Activated T-cell treated with anti-CD3 and anti-CD28 coated beads, Interleukin-2, amount 50 U/mL, for 72 hours (primary cell): ENCODE measurements at regions not wholly inside any gene's neighbourhood (a gene's known extent, or its start where the extent isn't known, plus 50 kb on each side); places are given as distances from the start of the nearest gene placed in this dataset.
"Not testable (repeated sequence)": the region's sequence is repeated elsewhere in the genome, so short reads cannot be mapped to it uniquely, and the experiment has no call there.

Source experiments
- ATAC-seq, 2 donors: fragments of 150-1000 bp; cut with Tn5 transposase; replicated peaks in 1 of 2; 2 replicates each; pipeline ENCODE4 v1.10.0; 2021; ENCODE audit warnings: moderate library complexity in 2 of 2, mild to moderate bottlenecking in 1 of 2
- DNase-seq, 2 donors: peaks; one replicate each; pipeline ENCODE4 v3.0.0; 2021 to 2022; ENCODE audit warnings: mixed read lengths in 1 of 2
- H3K27ac Mint-ChIP-seq: one replicate; pipeline ENCODE4 v1.8.0; 2022; ENCODE audit warnings: mild to moderate bottlenecking, moderate library complexity, mixed read lengths
- H3K27me3 Mint-ChIP-seq: one replicate; pipeline ENCODE4 v1.8.0; 2022; ENCODE audit warnings: low read depth, mixed read lengths
- H3K36me3 Mint-ChIP-seq, 2 donors: one replicate each; pipeline ENCODE4 v1.8.0; 2022; ENCODE audit warnings: mixed read lengths in 2 of 2, mild to moderate bottlenecking in 1 of 2; ENCODE audit not compliant: insufficient read depth in 2 of 2
- H3K4me1 Mint-ChIP-seq: one replicate; pipeline ENCODE4 v1.8.0; 2022; ENCODE audit warnings: low read depth, mixed read lengths
- H3K4me3 Mint-ChIP-seq, 2 donors: one replicate each; pipeline ENCODE4 v1.8.0; 2022; ENCODE audit warnings: mild to moderate bottlenecking in 2 of 2, mixed read lengths in 2 of 2, moderate library complexity in 2 of 2
- H3K9me3 Mint-ChIP-seq, 2 donors: one replicate each; pipeline ENCODE4 v1.8.0; 2022; ENCODE audit warnings: mixed read lengths in 2 of 2

- no peak overlapping the region for H3K27ac Mint-ChIP-seq
- H3K4me1 Mint-ChIP-seq = no peaks in the 10 kb centered on the region
- no peaks in the 10 kb centered on the region for H3K9me3 Mint-ChIP-seq
- no peaks in the 10 kb centered on the region for H3K36me3 Mint-ChIP-seq
- ATAC-seq (no peak), DNase-seq (no peak)
- no peaks in the 10 kb centered on the region for H3K27me3 Mint-ChIP-seq
- H3K4me3 Mint-ChIP-seq = no peak overlapping the region
These were observed 74.7 kb upstream of the CITED2 start for GRCh38 chr6:139448998-139449610.

GRCh38 chr6:139448051-139448649 lies 73.7 kb upstream of the CITED2 start:
- no peak overlapping the region for H3K27ac Mint-ChIP-seq
- H3K27me3 Mint-ChIP-seq = no peaks in the 10 kb centered on the region
- no peaks in the 10 kb centered on the region for H3K4me1 Mint-ChIP-seq
- no peak overlapping the region for H3K4me3 Mint-ChIP-seq
- no peaks in the 10 kb centered on the region for H3K36me3 Mint-ChIP-seq
- DNase-seq = no peak
- H3K9me3 Mint-ChIP-seq = no peaks in the 10 kb centered on the region
- ATAC-seq = no peak

GRCh38 chr6:139447656-139447975 lies 73.2 kb upstream of the CITED2 start:
- H3K4me1 Mint-ChIP-seq = no peaks in the 10 kb centered on the region
- H3K36me3 Mint-ChIP-seq = no peaks in the 10 kb centered on the region
- no peaks in the 10 kb centered on the region for H3K27me3 Mint-ChIP-seq
- DNase-seq = no peak
- H3K27ac Mint-ChIP-seq = no peak overlapping the region
- no peak for ATAC-seq
- no peak overlapping the region for H3K4me3 Mint-ChIP-seq
- H3K9me3 Mint-ChIP-seq = no peaks in the 10 kb centered on the region

GRCh38 chr6:139446768-139447655 lies 72.6 kb upstream of the CITED2 start:
- Mint-ChIP-seq H3K4me3 (no peak overlapping the region), H3K9me3 (no peaks in the 10 kb centered on the region), H3K4me1 (peaks cover 6% of the 10 kb centered on the region), H3K27ac (no peak overlapping the region), H3K27me3 (no peaks in the 10 kb centered on the region), H3K36me3 (no peaks in the 10 kb centered on the region)
- ATAC-seq (no peak), DNase-seq (no peak)

- ATAC-seq (no peak), DNase-seq (no peak)
- Mint-ChIP-seq H3K27me3 (no peaks in the 10 kb centered on the region), H3K27ac (no peak overlapping the region), H3K4me1 (peaks cover 7% of the 10 kb centered on the region), H3K36me3 (no peaks in the 10 kb centered on the region), H3K4me3 (no peak overlapping the region), H3K9me3 (no peaks in the 10 kb centered on the region)
These were observed 71.8 kb upstream of the CITED2 start for GRCh38 chr6:139446138-139446715.

- not testable (repeated sequence) for H3K36me3 Mint-ChIP-seq, DNase-seq, H3K27ac Mint-ChIP-seq, ATAC-seq, H3K9me3 Mint-ChIP-seq, H3K27me3 Mint-ChIP-seq, H3K4me1 Mint-ChIP-seq, H3K4me3 Mint-ChIP-seq
These were observed 69.9 kb upstream of the CITED2 start for GRCh38 chr6:139444273-139444787.

- Mint-ChIP-seq H3K27me3 (no peaks in the 10 kb centered on the region), H3K9me3 (no peaks in the 10 kb centered on the region), H3K4me1 (peaks cover 7% of the 10 kb centered on the region), H3K27ac (no peak overlapping the region), H3K36me3 (no peaks in the 10 kb centered on the region), H3K4me3 (no peak overlapping the region)
- DNase-seq (no peak), ATAC-seq (no peak)
These were observed 69.0 kb upstream of the CITED2 start for GRCh38 chr6:139443231-139444112.

GRCh38 chr6:139442188-139442671 lies 67.8 kb upstream of the CITED2 start:
- ATAC-seq (peak in 1 of 2 donors; percentile 55), DNase-seq (no peak)
- H3K36me3 Mint-ChIP-seq = no peaks in the 10 kb centered on the region
- H3K27ac Mint-ChIP-seq = peak overlapping the region; percentile 81
- H3K9me3 Mint-ChIP-seq = no peaks in the 10 kb centered on the region
- no peaks in the 10 kb centered on the region for H3K27me3 Mint-ChIP-seq
- peak overlapping the region; percentile 35 to 78 for H3K4me3 Mint-ChIP-seq
- H3K4me1 Mint-ChIP-seq = peaks cover 7% of the 10 kb centered on the region

GRCh38 chr6:139439349-139439748 lies 64.9 kb upstream of the CITED2 start:
- no peak for DNase-seq
- Mint-ChIP-seq H3K4me1 (peaks cover 7% of the 10 kb centered on the region), H3K27ac (no peak overlapping the region), H3K27me3 (no peaks in the 10 kb centered on the region), H3K9me3 (no peaks in the 10 kb centered on the region), H3K4me3 (no peak overlapping the region), H3K36me3 (no peaks in the 10 kb centered on the region)
- no peak for ATAC-seq

- Mint-ChIP-seq H3K9me3 (no peaks in the 10 kb centered on the region), H3K27ac (no peak overlapping the region), H3K4me1 (peaks cover 7% of the 10 kb centered on the region), H3K27me3 (no peaks in the 10 kb centered on the region), H3K36me3 (no peaks in the 10 kb centered on the region), H3K4me3 (no peak overlapping the region)
- ATAC-seq (no peak), DNase-seq (no peak)
These were observed 64.3 kb upstream of the CITED2 start for GRCh38 chr6:139438775-139439174.

- ATAC-seq (no peak), DNase-seq (no peak)
- Mint-ChIP-seq H3K4me3 (no peak overlapping the region), H3K36me3 (no peaks in the 10 kb centered on the region), H3K9me3 (peaks cover 0 to 3% of the 10 kb centered on the region in 2 donors), H3K27me3 (no peaks in the 10 kb centered on the region), H3K4me1 (peaks cover under 1% of the 10 kb centered on the region), H3K27ac (no peak overlapping the region)
These were observed 62.5 kb upstream of the CITED2 start for GRCh38 chr6:139436957-139437348.

- H3K36me3 Mint-ChIP-seq = no peaks in the 10 kb centered on the region
- ATAC-seq = no peak
- no peak for DNase-seq
- H3K27me3 Mint-ChIP-seq = no peaks in the 10 kb centered on the region
- no peak overlapping the region for H3K27ac Mint-ChIP-seq
- peaks cover under 1 to 5% of the 10 kb centered on the region in 2 donors for H3K9me3 Mint-ChIP-seq
- H3K4me3 Mint-ChIP-seq = no peak overlapping the region
- H3K4me1 Mint-ChIP-seq = no peaks in the 10 kb centered on the region
These were observed 61.9 kb upstream of the CITED2 start for GRCh38 chr6:139436200-139436956.
